Loucy (cell line): ENCODE measurements at regions not wholly inside any gene's neighbourhood (a gene's known extent, or its start where the extent isn't known, plus 50 kb on each side); places are given as distances from the start of the nearest gene placed in this dataset.

Experiments
- H2AFZ ChIP-seq: fragments of 200-600 bp; sonication (generic); 2 replicates; pipeline ENCODE4 v1.6.0; 2016; ENCODE audit warnings: antibody characterized with exemption, mild to moderate bottlenecking, low read length, moderate library complexity
- H3F3A ChIP-seq: fragments of 200-600 bp; 2 replicates; pipeline ENCODE4 v1.6.0; 2016; ENCODE audit warnings: antibody characterized with exemption, low read depth, mild to moderate bottlenecking
- H3K27me3 ChIP-seq: fragments of 200-600 bp; sonication (generic); 2 replicates; pipeline ENCODE4 v1.6.1; 2014; ENCODE audit warnings: low read length, mild to moderate bottlenecking; ENCODE audit not compliant: insufficient read depth, poor library complexity, severe bottlenecking
- H3K36me3 ChIP-seq: fragments of 200-600 bp; sonication (generic); 2 replicates; pipeline ENCODE4 v1.6.1; 2016; ENCODE audit warnings: low read length; ENCODE audit not compliant: insufficient read depth
- H3K4me1 ChIP-seq: fragments of 200-600 bp; sonication (generic); 2 replicates; pipeline ENCODE4 v1.5.1; 2014; ENCODE audit warnings: low read length, mild to moderate bottlenecking; ENCODE audit not compliant: insufficient read depth, poor library complexity, severe bottlenecking
- H3K4me2 ChIP-seq: fragments of 200-600 bp; sonication (generic); 2 replicates; pipeline ENCODE4 v1.6.0; 2014; ENCODE audit warnings: antibody characterized with exemption, low read length, low read depth, mild to moderate bottlenecking; ENCODE audit not compliant: poor library complexity, severe bottlenecking
- H3K4me3 ChIP-seq: fragments of 200-600 bp; sonication (generic); 2 replicates; pipeline ENCODE4 v1.5.1; 2014; ENCODE audit warnings: low read length, mild to moderate bottlenecking, mixed read lengths; ENCODE audit not compliant: poor library complexity, severe bottlenecking
- H3K79me2 ChIP-seq: fragments of 200-600 bp; sonication (generic); 2 replicates; pipeline ENCODE4 v1.6.1; 2014; ENCODE audit warnings: low read length; ENCODE audit not compliant: insufficient read depth
- H3K9ac ChIP-seq: fragments of 200-600 bp; sonication (generic); 2 replicates; pipeline ENCODE4 v1.6.0; 2014; ENCODE audit warnings: mild to moderate bottlenecking, low read depth, low read length, moderate library complexity; ENCODE audit not compliant: poor library complexity, severe bottlenecking
- H3K9me2 ChIP-seq: fragments of 200-600 bp; sonication (generic); replicated peaks from 2 replicates; pipeline ENCODE4 v1.6.1; 2016; ENCODE audit warnings: low read depth, low read length, mixed read lengths
- H3K9me3 ChIP-seq: fragments of 200-600 bp; sonication (generic); 2 replicates; pipeline ENCODE4 v1.6.1; 2014; ENCODE audit warnings: mild to moderate bottlenecking, antibody characterized with exemption, low read length, low read depth; ENCODE audit not compliant: insufficient read depth
- H4K20me1 ChIP-seq: fragments of 200-600 bp; sonication (generic); 2 replicates; pipeline ENCODE4 v1.6.0; 2014; ENCODE audit warnings: antibody characterized with exemption, low read length, mild to moderate bottlenecking; ENCODE audit not compliant: insufficient read depth, poor library complexity, severe bottlenecking
- EZH2phosphoT487 ChIP-seq: fragments of 200-600 bp; IDR thresholded peaks from 2 replicates; pipeline ENCODE4 v1.6.1; 2018; ENCODE audit warnings: antibody characterized with exemption, mild to moderate bottlenecking, moderate library complexity, borderline replicate concordance
- TF ChIP-seq, protein P1 (sequence below): fragments of 200-600 bp; sonication (generic); conservative IDR thresholded peaks from 2 replicates; pipeline ENCODE4 v1.5.1; 2014; ENCODE audit warnings: mild to moderate bottlenecking, antibody characterized with exemption, low read length

DNA sequence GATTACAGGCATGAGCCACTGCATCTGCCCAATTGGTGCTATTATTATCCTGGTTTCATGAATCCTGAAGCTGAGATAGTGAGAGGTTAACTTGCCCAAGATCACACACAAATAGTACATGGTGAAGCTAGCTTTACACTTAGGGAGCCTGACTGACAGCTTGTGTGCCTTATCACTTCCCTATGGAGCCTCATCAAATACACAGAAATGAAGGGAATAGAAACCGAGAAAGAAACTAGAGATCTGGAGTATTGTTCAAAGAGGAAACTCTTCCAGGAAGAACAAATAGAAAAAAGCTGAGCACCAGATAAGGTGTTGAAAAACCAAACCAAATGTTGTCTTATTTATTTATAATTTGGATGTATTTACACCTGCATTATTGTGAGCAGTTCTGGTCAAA is 155.0 kb upstream of the CITED2 start:
- H3K9me3 ChIP-seq = no peaks in the 10 kb centered on the region
- no peak overlapping the region for H3K4me3 ChIP-seq
- no peak for TF ChIP-seq EZH2phosphoT487
- TF ChIP-seq, protein P1, sequence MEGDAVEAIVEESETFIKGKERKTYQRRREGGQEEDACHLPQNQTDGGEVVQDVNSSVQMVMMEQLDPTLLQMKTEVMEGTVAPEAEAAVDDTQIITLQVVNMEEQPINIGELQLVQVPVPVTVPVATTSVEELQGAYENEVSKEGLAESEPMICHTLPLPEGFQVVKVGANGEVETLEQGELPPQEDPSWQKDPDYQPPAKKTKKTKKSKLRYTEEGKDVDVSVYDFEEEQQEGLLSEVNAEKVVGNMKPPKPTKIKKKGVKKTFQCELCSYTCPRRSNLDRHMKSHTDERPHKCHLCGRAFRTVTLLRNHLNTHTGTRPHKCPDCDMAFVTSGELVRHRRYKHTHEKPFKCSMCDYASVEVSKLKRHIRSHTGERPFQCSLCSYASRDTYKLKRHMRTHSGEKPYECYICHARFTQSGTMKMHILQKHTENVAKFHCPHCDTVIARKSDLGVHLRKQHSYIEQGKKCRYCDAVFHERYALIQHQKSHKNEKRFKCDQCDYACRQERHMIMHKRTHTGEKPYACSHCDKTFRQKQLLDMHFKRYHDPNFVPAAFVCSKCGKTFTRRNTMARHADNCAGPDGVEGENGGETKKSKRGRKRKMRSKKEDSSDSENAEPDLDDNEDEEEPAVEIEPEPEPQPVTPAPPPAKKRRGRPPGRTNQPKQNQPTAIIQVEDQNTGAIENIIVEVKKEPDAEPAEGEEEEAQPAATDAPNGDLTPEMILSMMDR = no peak
- H3K79me2 ChIP-seq = no peaks in the 10 kb centered on the region
- H3K9ac ChIP-seq = no peak overlapping the region
- no peak overlapping the region for H2AFZ ChIP-seq
- no peaks in the 10 kb centered on the region for H3F3A ChIP-seq
- no peak overlapping the region for H3K4me2 ChIP-seq
- H3K27me3 ChIP-seq = no peaks in the 10 kb centered on the region
- H3K9me2 ChIP-seq = no peaks in the 10 kb centered on the region
- peaks cover 6% of the 10 kb centered on the region for H3K4me1 ChIP-seq
- no peaks in the 10 kb centered on the region for H3K36me3 ChIP-seq
- H4K20me1 ChIP-seq = no peaks in the 10 kb centered on the region

DNA sequence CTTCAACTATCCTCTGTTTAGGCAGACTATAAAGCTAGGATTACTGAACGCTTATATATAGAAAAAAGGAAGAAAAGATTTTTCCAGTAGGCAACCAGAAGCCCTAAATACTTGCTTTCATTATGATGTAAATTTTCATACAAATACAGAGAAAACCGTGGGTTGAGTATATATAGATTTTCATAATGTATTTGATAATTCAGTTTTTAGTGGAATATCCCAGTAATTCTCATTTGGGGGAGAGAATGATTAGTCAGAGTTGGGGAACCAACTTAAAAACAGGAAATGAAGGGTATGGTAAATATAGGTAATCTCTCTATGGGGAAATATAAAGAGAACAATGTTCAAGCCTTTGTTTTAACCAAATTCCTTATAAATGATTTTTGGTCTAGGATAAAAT is 154.0 kb upstream of the CITED2 start:
- Histone ChIP-seq H3K4me2 (no peak overlapping the region), H3K4me1 (no peaks in the 10 kb centered on the region), H3K9ac (no peak overlapping the region), H2AFZ (no peak overlapping the region), H3K27me3 (no peaks in the 10 kb centered on the region), H3K9me2 (no peaks in the 10 kb centered on the region), H3F3A (no peaks in the 10 kb centered on the region), H4K20me1 (no peaks in the 10 kb centered on the region), H3K36me3 (no peaks in the 10 kb centered on the region), H3K4me3 (no peak overlapping the region), H3K79me2 (no peaks in the 10 kb centered on the region), H3K9me3 (no peaks in the 10 kb centered on the region)
- TF ChIP-seq, protein P1 = no peak
- TF ChIP-seq EZH2phosphoT487 = no peak

DNA sequence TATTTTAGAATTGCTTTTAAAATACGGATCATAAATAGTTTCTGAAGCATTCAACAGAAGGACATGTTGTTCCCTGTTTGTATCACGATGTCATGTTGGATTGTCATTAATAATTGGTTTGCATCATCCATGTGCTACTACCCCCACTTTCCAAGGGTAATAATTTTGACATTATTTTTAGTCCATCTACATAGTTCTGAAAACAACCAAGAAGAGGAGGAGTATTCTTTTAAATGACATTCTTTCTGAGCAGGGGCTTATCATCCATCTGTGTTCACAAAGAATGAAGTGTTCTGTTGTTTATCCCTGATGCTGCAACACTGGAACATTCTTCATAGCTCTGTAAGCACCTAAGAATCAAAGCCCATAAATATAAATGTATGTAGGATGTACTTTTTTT is 151.0 kb upstream of the CITED2 start:
- Histone ChIP-seq H3K27me3 (no peaks in the 10 kb centered on the region), H3F3A (no peaks in the 10 kb centered on the region), H3K9ac (no peak overlapping the region), H3K9me3 (no peaks in the 10 kb centered on the region), H2AFZ (no peak overlapping the region), H4K20me1 (no peaks in the 10 kb centered on the region), H3K4me2 (no peak overlapping the region), H3K36me3 (no peaks in the 10 kb centered on the region), H3K4me3 (no peak overlapping the region), H3K9me2 (no peaks in the 10 kb centered on the region), H3K79me2 (no peaks in the 10 kb centered on the region), H3K4me1 (no peaks in the 10 kb centered on the region)
- TF ChIP-seq EZH2phosphoT487 = no peak
- TF ChIP-seq, protein P1 = no peak
